Fibroblast of pulmonary artery (primary cell): ENCODE measurements at regions not wholly inside any gene's neighbourhood (a gene's known extent, or its start where the extent isn't known, plus 50 kb on each side); places are given as distances from the start of the nearest gene placed in this dataset.

Experiments used
- DNase-seq: peaks from one replicate; pipeline ENCODE4 v3.0.0-alpha.2; 2010; ENCODE audit warnings: low read depth
- H3K4me3 ChIP-seq: replicated peaks from 2 replicates; pipeline ENCODE4 v1.5.1; 2011; ENCODE audit warnings: low read depth, mild to moderate bottlenecking, control low read depth, low read length, moderate library complexity
- TF ChIP-seq, protein P1 (sequence below): IDR thresholded peaks from 2 replicates; pipeline ENCODE4 v1.5.1; 2011; ENCODE audit warnings: mild to moderate bottlenecking, control low read depth, low read length, inconsistent platforms; ENCODE audit errors: missing control alignments

DNA sequence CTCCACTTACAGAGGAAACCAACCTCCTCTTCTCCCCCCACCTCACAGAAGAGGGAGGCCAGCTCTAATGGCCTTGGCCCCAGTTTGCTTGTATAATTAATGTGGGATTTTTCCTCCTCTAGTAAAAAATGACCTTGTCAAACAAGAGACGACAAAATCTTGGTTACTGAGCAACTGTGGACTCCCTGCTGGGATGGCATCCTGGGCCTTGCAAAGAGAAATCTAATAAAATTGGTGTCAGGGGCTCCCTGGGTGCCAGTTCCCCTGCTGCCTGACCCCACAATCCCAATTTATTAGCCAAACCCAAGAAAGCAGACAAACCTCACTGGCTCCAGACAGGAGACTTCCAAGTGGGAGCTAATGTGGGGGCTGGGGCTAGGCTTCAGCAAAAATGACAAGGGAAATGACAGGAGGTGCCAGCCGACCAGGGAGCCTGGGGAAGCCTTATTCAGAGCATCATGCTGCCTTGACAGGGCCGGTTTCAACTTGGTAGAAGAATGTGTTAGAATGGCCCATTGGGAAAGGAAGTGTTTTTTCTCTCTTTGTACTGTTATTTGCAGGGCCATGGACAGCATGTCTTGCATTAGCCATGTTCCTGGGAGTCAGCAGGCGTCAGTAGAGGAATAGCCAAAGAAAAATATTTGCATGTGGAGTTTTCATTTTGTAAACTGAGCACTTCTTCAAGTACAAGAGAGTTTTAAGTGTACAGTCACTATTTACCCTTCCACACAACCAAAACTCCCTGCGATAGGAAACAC lies 816.9 kb downstream of the DHX35 start:
- H3K4me3 ChIP-seq = no peak overlapping the region
- DNase-seq = no peak
- TF ChIP-seq, protein P1, sequence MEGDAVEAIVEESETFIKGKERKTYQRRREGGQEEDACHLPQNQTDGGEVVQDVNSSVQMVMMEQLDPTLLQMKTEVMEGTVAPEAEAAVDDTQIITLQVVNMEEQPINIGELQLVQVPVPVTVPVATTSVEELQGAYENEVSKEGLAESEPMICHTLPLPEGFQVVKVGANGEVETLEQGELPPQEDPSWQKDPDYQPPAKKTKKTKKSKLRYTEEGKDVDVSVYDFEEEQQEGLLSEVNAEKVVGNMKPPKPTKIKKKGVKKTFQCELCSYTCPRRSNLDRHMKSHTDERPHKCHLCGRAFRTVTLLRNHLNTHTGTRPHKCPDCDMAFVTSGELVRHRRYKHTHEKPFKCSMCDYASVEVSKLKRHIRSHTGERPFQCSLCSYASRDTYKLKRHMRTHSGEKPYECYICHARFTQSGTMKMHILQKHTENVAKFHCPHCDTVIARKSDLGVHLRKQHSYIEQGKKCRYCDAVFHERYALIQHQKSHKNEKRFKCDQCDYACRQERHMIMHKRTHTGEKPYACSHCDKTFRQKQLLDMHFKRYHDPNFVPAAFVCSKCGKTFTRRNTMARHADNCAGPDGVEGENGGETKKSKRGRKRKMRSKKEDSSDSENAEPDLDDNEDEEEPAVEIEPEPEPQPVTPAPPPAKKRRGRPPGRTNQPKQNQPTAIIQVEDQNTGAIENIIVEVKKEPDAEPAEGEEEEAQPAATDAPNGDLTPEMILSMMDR = no peak

DNA sequence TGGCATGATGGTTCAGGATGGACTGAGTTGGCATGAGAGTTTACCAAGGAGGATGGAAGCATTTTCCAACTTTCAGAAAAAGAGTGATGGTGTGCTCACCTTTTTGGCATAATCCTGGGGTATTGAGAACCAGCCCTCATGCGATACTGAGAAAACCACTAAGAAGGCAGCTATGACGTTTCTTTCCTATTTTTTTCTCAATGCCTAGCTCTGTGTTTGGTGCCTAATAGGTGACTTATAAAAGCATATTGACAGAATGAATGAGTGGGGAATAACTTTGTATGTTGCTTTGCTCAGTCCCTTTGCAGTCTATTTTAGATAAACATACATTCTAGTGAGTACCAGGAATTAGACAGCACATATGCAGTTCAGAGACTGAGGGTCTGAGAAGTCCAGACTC lies 816.3 kb downstream of the DHX35 start:
- H3K4me3 ChIP-seq = no peak overlapping the region
- DNase-seq = no peak
- TF ChIP-seq, protein P1 = no peak

DNA sequence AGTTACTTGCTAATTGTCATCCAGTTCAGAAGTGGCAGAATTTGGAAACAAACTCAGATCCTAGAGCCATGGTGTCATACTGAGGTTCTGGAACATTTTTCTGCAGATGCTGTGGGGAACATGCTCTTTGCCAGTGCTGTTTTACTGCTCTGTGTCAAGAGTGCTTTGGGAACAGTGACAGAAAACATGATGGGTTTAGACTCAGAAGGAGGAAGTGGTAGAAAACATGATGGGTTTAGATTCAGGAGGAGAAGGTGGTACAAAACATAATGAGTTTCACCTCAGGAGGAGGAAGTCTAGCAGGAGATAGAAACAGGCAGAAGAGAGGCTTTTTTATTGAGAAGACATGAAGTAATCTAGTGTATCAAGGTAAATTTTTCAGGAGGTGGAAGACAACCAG lies 815.5 kb downstream of the DHX35 start:
- no peak for DNase-seq
- H3K4me3 ChIP-seq = no peak overlapping the region
- TF ChIP-seq, protein P1 = no peak

DNA sequence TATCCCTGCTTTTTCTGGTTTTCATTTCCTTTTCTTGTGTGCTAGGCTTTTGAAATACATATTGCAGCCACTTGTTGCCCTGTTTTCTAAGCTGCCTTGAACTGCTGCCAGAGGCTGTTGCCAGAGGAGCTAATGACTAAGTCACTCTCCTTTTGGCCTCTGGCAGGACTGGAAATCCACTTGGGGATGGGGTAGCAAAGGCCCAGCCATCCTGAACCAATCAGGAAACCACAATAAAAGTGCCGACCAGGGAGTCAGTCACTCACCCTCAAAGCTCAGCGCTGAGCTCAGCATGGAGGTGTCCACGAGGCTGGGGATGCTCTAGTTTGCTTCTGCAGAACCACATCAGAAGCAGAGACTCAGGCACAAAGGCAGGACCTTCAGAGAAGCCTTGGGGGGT lies 813.0 kb downstream of the DHX35 start:
- no peak overlapping the region for H3K4me3 ChIP-seq
- peak; percentile 46 for DNase-seq
- TF ChIP-seq, protein P1 = no peak

DNA sequence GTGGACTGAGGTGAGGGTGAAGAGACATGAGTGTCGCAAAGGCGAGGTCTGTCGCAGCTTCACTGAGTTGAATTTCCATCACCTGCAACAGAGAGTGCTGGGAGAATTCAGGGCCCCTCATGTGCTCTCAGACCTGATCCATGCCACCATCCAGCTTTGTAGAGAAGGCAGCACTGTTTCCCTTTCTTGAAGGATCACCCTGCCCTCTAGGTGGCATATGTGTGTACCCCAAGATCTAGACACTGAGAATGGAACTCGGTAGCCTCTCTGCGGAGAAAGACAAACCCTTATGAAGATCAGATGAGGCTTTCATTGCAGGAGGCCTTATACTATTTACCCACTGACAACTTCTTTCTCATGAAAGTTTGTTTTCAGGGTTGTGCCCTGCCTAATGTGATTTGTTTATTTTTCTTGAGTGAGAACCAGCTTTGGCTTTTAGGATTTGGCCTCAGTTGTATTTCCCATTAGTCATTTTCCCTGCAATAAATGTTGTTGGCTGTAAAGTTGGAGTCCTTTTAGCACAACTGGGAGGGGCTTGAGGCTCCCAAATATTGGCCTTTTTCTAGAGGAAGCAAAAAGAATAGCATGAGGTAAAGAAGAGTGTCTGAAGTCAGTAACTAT lies 811.3 kb downstream of the DHX35 start:
- DNase-seq = no peak
- H3K4me3 ChIP-seq = no peak overlapping the region
- TF ChIP-seq, protein P1 = no peak

DNA sequence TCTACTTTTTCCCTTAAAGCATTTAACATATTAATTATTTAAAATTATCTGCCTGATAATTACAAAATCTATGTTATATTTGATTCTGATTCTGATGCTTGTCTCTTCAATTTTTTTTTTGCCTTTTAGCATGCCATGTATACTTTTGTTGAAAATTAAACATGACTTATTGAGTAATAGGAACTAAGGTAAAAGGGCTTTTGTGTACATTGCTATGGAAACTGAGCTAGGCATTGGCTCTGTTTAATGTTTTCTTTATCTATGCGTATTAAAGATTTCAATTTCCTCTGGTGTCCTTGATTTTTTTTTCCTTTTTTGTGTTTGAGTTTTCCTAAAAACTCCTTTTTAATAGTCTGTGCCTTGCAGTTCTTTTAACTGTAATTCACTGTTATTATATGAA lies 805.2 kb downstream of the DHX35 start:
- H3K4me3 ChIP-seq = no peak overlapping the region
- no peak for DNase-seq
- TF ChIP-seq, protein P1 = no peak
